Progenitor cell of endocrine pancreas (in vitro differentiated cells): ENCODE measurements at regions not wholly inside any gene's neighbourhood (a gene's known extent, or its start where the extent isn't known, plus 50 kb on each side); places are given as distances from the start of the nearest gene placed in this dataset.

Experiments used
- DNase-seq: peaks from one replicate; pipeline ENCODE4 v3.0.0; 2021; ENCODE audit warnings: low spot score; ENCODE audit not compliant: unreplicated experiment
- H3K27ac Mint-ChIP-seq: 2 replicates; pipeline ENCODE4 v1.8.0; 2021; ENCODE audit warnings: mild to moderate bottlenecking, moderate library complexity, mixed read lengths
- H3K27me3 Mint-ChIP-seq: 2 replicates; pipeline ENCODE4 v1.8.0; 2021; ENCODE audit warnings: mixed read lengths
- H3K36me3 Mint-ChIP-seq: 2 replicates; pipeline ENCODE4 v1.8.0; 2022; ENCODE audit warnings: mixed read lengths; ENCODE audit not compliant: insufficient read depth
- H3K4me1 Mint-ChIP-seq: 2 replicates; pipeline ENCODE4 v1.8.0; 2021; ENCODE audit warnings: low read depth, mixed read lengths
- H3K4me3 Mint-ChIP-seq: 2 replicates; pipeline ENCODE4 v1.8.0; 2021; ENCODE audit warnings: low read depth, mild to moderate bottlenecking, moderate library complexity, mixed read lengths
- H3K9me3 Mint-ChIP-seq: 2 replicates; pipeline ENCODE4 v1.8.0; 2021; ENCODE audit warnings: low read depth, mixed read lengths
- CTCF ChIP-seq: fragments of 200-600 bp; sonication (generic); IDR thresholded peaks from one replicate; pipeline ENCODE4 v1.5.0; 2021; ENCODE audit warnings: antibody characterized with exemption, mild to moderate bottlenecking; ENCODE audit not compliant: unreplicated experiment

GRCh38 chr20:60509407-60509806, 551.2 kb downstream of the CDH26 start:
- Mint-ChIP-seq H3K36me3 (no peaks in the 10 kb centered on the region), H3K27me3 (peaks cover 41% of the 10 kb centered on the region), H3K4me3 (no peak overlapping the region), H3K9me3 (no peaks in the 10 kb centered on the region), H3K27ac (no peak overlapping the region), H3K4me1 (no peaks in the 10 kb centered on the region)
- TF ChIP-seq CTCF: no peak
- no peak for DNase-seq

- Mint-ChIP-seq H3K36me3 (no peaks in the 10 kb centered on the region), H3K4me1 (no peaks in the 10 kb centered on the region), H3K27me3 (peaks cover 39% of the 10 kb centered on the region), H3K4me3 (no peak overlapping the region), H3K27ac (no peak overlapping the region), H3K9me3 (no peaks in the 10 kb centered on the region)
- TF ChIP-seq CTCF: no peak
- no peak for DNase-seq
Observed at GRCh38 chr20:60510356-60510755, 552.1 kb downstream of the CDH26 start.

- Mint-ChIP-seq H3K27me3 (peaks cover 29% of the 10 kb centered on the region), H3K27ac (no peak overlapping the region), H3K9me3 (no peaks in the 10 kb centered on the region), H3K4me1 (no peaks in the 10 kb centered on the region), H3K36me3 (no peaks in the 10 kb centered on the region), H3K4me3 (no peak overlapping the region)
- no peak for DNase-seq
- TF ChIP-seq CTCF: no peak
Observed at GRCh38 chr20:60512443-60512842, 554.2 kb downstream of the CDH26 start.

- Mint-ChIP-seq H3K36me3 (no peaks in the 10 kb centered on the region), H3K27ac (no peak overlapping the region), H3K4me3 (no peak overlapping the region), H3K9me3 (no peaks in the 10 kb centered on the region), H3K27me3 (peaks cover 28% of the 10 kb centered on the region), H3K4me1 (no peaks in the 10 kb centered on the region)
- DNase-seq: no peak
- TF ChIP-seq CTCF: no peak
Observed at GRCh38 chr20:60513141-60513540, 554.9 kb downstream of the CDH26 start.

- H3K36me3 Mint-ChIP-seq: no peaks in the 10 kb centered on the region
- no peaks in the 10 kb centered on the region for H3K9me3 Mint-ChIP-seq
- no peak for DNase-seq
- H3K4me3 Mint-ChIP-seq: no peak overlapping the region
- no peak overlapping the region for H3K27ac Mint-ChIP-seq
- H3K27me3 Mint-ChIP-seq: peaks cover 11% of the 10 kb centered on the region
- no peak for TF ChIP-seq CTCF
- H3K4me1 Mint-ChIP-seq: no peaks in the 10 kb centered on the region
Observed at GRCh38 chr20:60516442-60516841, 558.2 kb downstream of the CDH26 start.
